ENCODE measurements at regions not wholly inside any gene's neighbourhood (a gene's known extent, or its start where the extent isn't known, plus 50 kb on each side); places are given as distances from the start of the nearest gene placed in this dataset.

DNA sequence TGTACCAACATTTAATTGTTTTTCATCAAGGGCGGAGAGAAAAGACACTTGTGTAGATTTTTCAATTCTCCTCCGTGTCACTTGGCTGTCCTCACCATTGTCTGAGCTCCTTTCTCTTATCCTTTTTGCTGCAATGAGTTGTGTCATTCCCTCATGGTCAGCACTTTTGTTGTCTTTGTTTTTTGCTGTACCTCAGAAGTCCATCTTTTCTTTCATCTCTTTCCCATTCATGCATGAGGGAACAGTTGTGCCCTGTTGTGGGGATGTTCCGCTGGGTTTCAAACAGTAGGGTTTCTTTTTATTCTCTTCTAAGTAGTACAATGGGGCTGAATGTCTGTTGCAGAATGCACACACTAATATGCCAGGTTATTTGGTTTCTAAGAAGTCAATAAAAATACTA lies 222.6 kb downstream of the TM9SF2 start:
- intact Hi-C loops (cut with DNase I), result no loop called here
- 91 to 96% methylated on average over 3 of the region's 3 CpGs for WGBS, 2 donors

DNA sequence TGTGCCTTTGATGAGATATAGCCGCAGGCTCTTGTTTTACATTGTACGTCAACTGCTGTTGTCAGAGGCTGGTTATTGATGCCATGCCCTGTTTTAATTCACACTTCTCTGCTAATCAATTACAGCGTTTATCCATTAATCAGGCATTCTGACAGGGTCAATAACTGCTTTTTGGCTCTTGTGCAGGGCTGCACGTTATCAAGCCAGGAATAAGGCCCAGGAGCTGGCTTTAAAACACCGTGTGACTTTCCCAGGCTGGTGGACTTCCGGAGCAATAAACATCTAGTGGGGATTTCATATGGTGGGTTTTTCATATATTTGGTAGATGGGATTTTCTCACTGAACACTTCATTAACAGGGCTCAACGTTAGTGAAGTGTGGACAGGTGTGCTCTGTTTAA lies 221.7 kb downstream of the TM9SF2 start:
- intact Hi-C loops (cut with DNase I), result no loop called here
- 89 to 91% methylated on average over 7 of the region's 7 CpGs for WGBS, 2 donors
- H3K27me3 ChIP-seq, result no peaks in the 10 kb centered on the region
- no peaks in the 10 kb centered on the region for H3K9me3 ChIP-seq
- no peaks in the 10 kb centered on the region for H3K36me3 ChIP-seq
- H3K4me3 ChIP-seq, result no peak overlapping the region
- no peak overlapping the region for H3K27ac ChIP-seq
- TF ChIP-seq CTCF (IDR thresholded peaks at IDR 0.05), result no peak
- no peak for TF ChIP-seq POLR2A (IDR thresholded peaks at IDR 0.05)
- DNase-seq, result no peak
- no peaks in the 10 kb centered on the region for H3K4me1 ChIP-seq

More for the DNA sequence above, 222.6 kb downstream of the TM9SF2 start:
- H3K4me1 ChIP-seq, result no peaks in the 10 kb centered on the region
- H3K36me3 ChIP-seq, result no peaks in the 10 kb centered on the region
- no peak for DNase-seq
- TF ChIP-seq POLR2A (IDR thresholded peaks at IDR 0.05), result no peak
- TF ChIP-seq CTCF (IDR thresholded peaks at IDR 0.05), result no peak
- H3K4me3 ChIP-seq, result no peak overlapping the region
- H3K27me3 ChIP-seq, result no peaks in the 10 kb centered on the region
- H3K27ac ChIP-seq, result no peak overlapping the region
- H3K9me3 ChIP-seq, result no peaks in the 10 kb centered on the region

- no peak for DNase-seq
- intact Hi-C loops (cut with DNase I), result no loop called here
- H3K4me3 ChIP-seq, result no peak overlapping the region
- no peaks in the 10 kb centered on the region for H3K9me3 ChIP-seq
- no peaks in the 10 kb centered on the region for H3K36me3 ChIP-seq
- TF ChIP-seq CTCF (IDR thresholded peaks at IDR 0.05) (no peak), POLR2A (IDR thresholded peaks at IDR 0.05) (no peak)
- no peaks in the 10 kb centered on the region for H3K4me1 ChIP-seq
- H3K27ac ChIP-seq, result no peak overlapping the region
- no peaks in the 10 kb centered on the region for H3K27me3 ChIP-seq
- 83 to 93% methylated on average over 3 of the region's 3 CpGs for WGBS, 2 donors
Measured at GRCh38 chr13:99722338-99722818, 221.1 kb downstream of the TM9SF2 start.

GRCh38 chr13:99721606-99722337 lies 220.5 kb downstream of the TM9SF2 start:
- WGBS, 2 donors, result 81 to 84% methylated on average over 4 of the region's 4 CpGs
- H3K27me3 ChIP-seq, result no peaks in the 10 kb centered on the region
- H3K9me3 ChIP-seq, result no peaks in the 10 kb centered on the region
- no peak overlapping the region for H3K27ac ChIP-seq
- H3K4me3 ChIP-seq, result no peak overlapping the region
- no peaks in the 10 kb centered on the region for H3K36me3 ChIP-seq
- H3K4me1 ChIP-seq, result no peaks in the 10 kb centered on the region
- no peak for DNase-seq
- TF ChIP-seq CTCF (IDR thresholded peaks at IDR 0.05) (no peak), POLR2A (IDR thresholded peaks at IDR 0.05) (no peak)
- intact Hi-C loops (cut with DNase I), result no loop called here

- intact Hi-C loops (cut with DNase I), result no loop called here
- no peak for DNase-seq
- Histone ChIP-seq H3K4me1 (no peaks in the 10 kb centered on the region), H3K36me3 (no peaks in the 10 kb centered on the region), H3K4me3 (no peak overlapping the region), H3K27ac (no peak overlapping the region), H3K9me3 (no peaks in the 10 kb centered on the region), H3K27me3 (no peaks in the 10 kb centered on the region)
- TF ChIP-seq POLR2A (IDR thresholded peaks at IDR 0.05), result no peak
- no peak for TF ChIP-seq CTCF (IDR thresholded peaks at IDR 0.05)
- 80 to 82% methylated on average over 2 of the region's 2 CpGs for WGBS, 2 donors
Measured at GRCh38 chr13:99717959-99718674, 216.8 kb downstream of the TM9SF2 start.
